ENCODE measurements at regions not wholly inside any gene's neighbourhood (a gene's known extent, or its start where the extent isn't known, plus 50 kb on each side); places are given as distances from the start of the nearest gene placed in this dataset.

- peaks cover 7 to 16% of the 10 kb centered on the region in 2 donors for H3K9me3 Mint-ChIP-seq
- ATAC-seq = no peak
- no peak for DNase-seq (ENCODE audit: low spot score in 2 of 2)
- no peaks in the 10 kb centered on the region for H3K36me3 Mint-ChIP-seq
- H3K27ac Mint-ChIP-seq = no peak overlapping the region
Observed at GRCh38 chr3:139870000-139870675, 64.8 kb upstream of the CLSTN2 start.

GRCh38 chr3:139868773-139869172 is 66.2 kb upstream of the CLSTN2 start:
- Mint-ChIP-seq H3K9me3 (peaks cover 7 to 16% of the 10 kb centered on the region in 2 donors), H3K27ac (no peak overlapping the region), H3K36me3 (no peaks in the 10 kb centered on the region)
- DNase-seq (ENCODE audit: low spot score in 2 of 2) (no peak), ATAC-seq (no peak)

- Mint-ChIP-seq H3K36me3 (peaks cover 0 to 6% of the 10 kb centered on the region in 2 donors), H3K9me3 (peaks cover 4 to 23% of the 10 kb centered on the region in 2 donors), H3K27ac (no peak overlapping the region)
- DNase-seq (ENCODE audit: low spot score in 2 of 2) (no peak), ATAC-seq (no peak)
Observed at GRCh38 chr3:139848660-139849059, 86.3 kb upstream of the CLSTN2 start.

- ATAC-seq (no peak), DNase-seq (ENCODE audit: low spot score in 2 of 2) (no peak)
- H3K27ac Mint-ChIP-seq = no peak overlapping the region
- H3K9me3 Mint-ChIP-seq = peaks cover 3 to 14% of the 10 kb centered on the region in 2 donors
- H3K36me3 Mint-ChIP-seq = no peaks in the 10 kb centered on the region
Observed at GRCh38 chr3:139846729-139847128, 88.3 kb upstream of the CLSTN2 start.

GRCh38 chr3:139839659-139840058 is 95.3 kb upstream of the CLSTN2 start:
- DNase-seq (ENCODE audit: low spot score in 2 of 2) (no peak), ATAC-seq (no peak)
- peaks cover 3 to 9% of the 10 kb centered on the region in 2 donors for H3K9me3 Mint-ChIP-seq
- no peak overlapping the region for H3K27ac Mint-ChIP-seq
- no peaks in the 10 kb centered on the region for H3K36me3 Mint-ChIP-seq

GRCh38 chr3:139839014-139839413 is 96.0 kb upstream of the CLSTN2 start:
- H3K27ac Mint-ChIP-seq = no peak overlapping the region
- peaks cover 3 to 9% of the 10 kb centered on the region in 2 donors for H3K9me3 Mint-ChIP-seq
- ATAC-seq = no peak
- DNase-seq (ENCODE audit: low spot score in 2 of 2) = no peak
- no peaks in the 10 kb centered on the region for H3K36me3 Mint-ChIP-seq

- ATAC-seq = no peak
- no peak for DNase-seq (ENCODE audit: low spot score in 2 of 2)
- H3K9me3 Mint-ChIP-seq = peaks cover 3 to 6% of the 10 kb centered on the region in 2 donors
- no peaks in the 10 kb centered on the region for H3K36me3 Mint-ChIP-seq
- H3K27ac Mint-ChIP-seq = no peak overlapping the region
Observed at GRCh38 chr3:139838269-139838957, 96.6 kb upstream of the CLSTN2 start.

GRCh38 chr3:139836698-139837464 is 98.1 kb upstream of the CLSTN2 start:
- Mint-ChIP-seq H3K27ac (no peak overlapping the region), H3K36me3 (no peaks in the 10 kb centered on the region)
- no peak for DNase-seq (ENCODE audit: low spot score in 2 of 2)

GRCh38 chr3:139835830-139836683 is 98.9 kb upstream of the CLSTN2 start:
- ATAC-seq (no peak), DNase-seq (ENCODE audit: low spot score in 2 of 2) (no peak)
- Mint-ChIP-seq H3K9me3 (no peaks in the 10 kb centered on the region), H3K27ac (no peak overlapping the region), H3K36me3 (no peaks in the 10 kb centered on the region)

More at GRCh38 chr3:139836698-139837464, 98.1 kb upstream of the CLSTN2 start:
- no peak for ATAC-seq
- H3K9me3 Mint-ChIP-seq = peaks cover 0 to 3% of the 10 kb centered on the region in 2 donors

GRCh38 chr3:139832998-139833397 is 102.0 kb upstream of the CLSTN2 start:
- no peaks in the 10 kb centered on the region for H3K9me3 Mint-ChIP-seq
- DNase-seq (ENCODE audit: low spot score in 2 of 2) (no peak), ATAC-seq (no peak)
- no peaks in the 10 kb centered on the region for H3K36me3 Mint-ChIP-seq
- H3K27ac Mint-ChIP-seq = no peak overlapping the region

- Mint-ChIP-seq H3K36me3 (no peaks in the 10 kb centered on the region), H3K27ac (no peak overlapping the region), H3K9me3 (no peaks in the 10 kb centered on the region)
- DNase-seq (ENCODE audit: low spot score in 2 of 2) = no peak
- no peak for ATAC-seq
Observed at GRCh38 chr3:139830817-139831216, 104.2 kb upstream of the CLSTN2 start.

GRCh38 chr3:139827833-139828232 is 107.2 kb upstream of the CLSTN2 start:
- no peak overlapping the region for H3K27ac Mint-ChIP-seq

GRCh38 chr3:139824864-139825263 is 110.1 kb upstream of the CLSTN2 start:
- DNase-seq (ENCODE audit: low spot score in 2 of 2) (no peak), ATAC-seq (no peak)
- H3K36me3 Mint-ChIP-seq = peaks cover 0 to 3% of the 10 kb centered on the region in 2 donors
- peaks cover 0 to 9% of the 10 kb centered on the region in 2 donors for H3K9me3 Mint-ChIP-seq
- H3K27ac Mint-ChIP-seq = no peak overlapping the region

More at GRCh38 chr3:139827833-139828232, 107.2 kb upstream of the CLSTN2 start:
- Mint-ChIP-seq H3K9me3 (peaks cover 0 to 5% of the 10 kb centered on the region in 2 donors), H3K36me3 (no peaks in the 10 kb centered on the region)
- no peak for ATAC-seq
- no peak for DNase-seq (ENCODE audit: low spot score in 2 of 2)

GRCh38 chr3:139814646-139815045 is 120.3 kb upstream of the CLSTN2 start:
- Mint-ChIP-seq H3K36me3 (peaks cover 0 to 5% of the 10 kb centered on the region in 2 donors), H3K9me3 (peaks cover 4% of the 10 kb centered on the region in 2 donors), H3K27ac (no peak overlapping the region)
- ATAC-seq (no peak), DNase-seq (ENCODE audit: low spot score in 2 of 2) (no peak)

GRCh38 chr3:139811331-139811730 is 123.7 kb upstream of the CLSTN2 start:
- peaks cover 0 to 2% of the 10 kb centered on the region in 2 donors for H3K9me3 Mint-ChIP-seq
- no peak for DNase-seq (ENCODE audit: low spot score in 2 of 2)
- H3K27ac Mint-ChIP-seq = no peak overlapping the region
- H3K36me3 Mint-ChIP-seq = no peaks in the 10 kb centered on the region
- ATAC-seq = no peak

GRCh38 chr3:139808201-139808600 is 126.8 kb upstream of the CLSTN2 start:
- no peak for ATAC-seq
- Mint-ChIP-seq H3K9me3 (peaks cover 0 to 2% of the 10 kb centered on the region in 2 donors), H3K27ac (no peak overlapping the region), H3K36me3 (no peaks in the 10 kb centered on the region)
- DNase-seq (ENCODE audit: low spot score in 2 of 2) = no peak

Data from activated naive CD4-positive, alpha-beta T cell treated with anti-CD3 and anti-CD28 coated beads, Interleukin-2, amount 50 U/mL, for 72 hours (primary cell).